Mesodermal cell (in vitro differentiated cells): ENCODE measurements at regions not wholly inside any gene's neighbourhood (a gene's known extent, or its start where the extent isn't known, plus 50 kb on each side); places are given as distances from the start of the nearest gene placed in this dataset.
A peak's percentile ranks its signal among the peaks of the same experiment; 100 is the strongest.

ENCODE experiments used
- H3K27ac ChIP-seq: 2 replicates; pipeline ENCODE4 v1.7.0; 2013; ENCODE audit warnings: mild to moderate bottlenecking, low read depth, low read length, moderate library complexity; ENCODE audit not compliant: severe bottlenecking
- H3K36me3 ChIP-seq: 2 replicates; pipeline ENCODE4 v1.7.1; 2013; ENCODE audit warnings: mild to moderate bottlenecking, low read length, moderate library complexity; ENCODE audit not compliant: control insufficient read depth, insufficient read depth
- H3K4me1 ChIP-seq: one replicate; pipeline ENCODE4 v1.7.1; 2013; ENCODE audit warnings: mild to moderate bottlenecking, low read length; ENCODE audit not compliant: insufficient read depth, control insufficient read depth, poor library complexity, severe bottlenecking
- H3K4me3 ChIP-seq: 2 replicates; pipeline ENCODE4 v1.7.0; 2013; ENCODE audit warnings: low read length, control low read depth, mild to moderate bottlenecking; ENCODE audit not compliant: insufficient read depth, poor library complexity, severe bottlenecking; ENCODE audit errors: extremely low read depth
- H3K9me3 ChIP-seq: 2 replicates; pipeline ENCODE4 v1.7.1; 2013; ENCODE audit warnings: mild to moderate bottlenecking, low read length, moderate library complexity; ENCODE audit not compliant: control insufficient read depth
- WGBS, 2 experiments: methylation state at CpG; one replicate each; pipeline ENCODE4 v1.1.5; 2013; ENCODE audit warnings: missing lambda C conversion rate in 2 of 2; ENCODE audit not compliant: insufficient coverage in 2 of 2; 5-methylcytosine and 5-hydroxymethylcytosine counted together

DNA sequence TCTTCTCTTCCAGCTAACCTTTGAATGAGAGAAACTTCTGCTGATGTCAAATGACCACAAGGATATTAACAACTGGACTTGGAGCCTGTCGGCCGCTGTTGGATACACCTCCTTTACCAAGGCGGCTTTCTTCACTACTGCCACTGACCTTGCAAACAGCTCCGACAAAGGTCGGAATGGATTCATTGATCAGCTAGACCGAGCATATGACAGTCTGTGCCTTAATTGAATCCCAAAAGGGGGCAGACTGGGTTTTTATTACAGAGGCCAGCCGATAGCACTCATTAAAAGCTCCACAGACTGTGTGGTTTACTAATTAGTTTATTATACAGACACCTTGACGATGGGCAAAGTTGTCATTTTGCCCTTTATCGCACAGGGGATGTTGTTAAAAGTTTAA is 394.5 kb downstream of the RERGL start:
- Histone ChIP-seq H3K9me3 (no peaks in the 10 kb centered on the region), H3K27ac (no peak overlapping the region), H3K4me3 (no peak overlapping the region), H3K36me3 (no peaks in the 10 kb centered on the region), H3K4me1 (no peaks in the 10 kb centered on the region)
- WGBS, 2 experiments, result 88 to 95% methylated on average over 6 to 9 of the region's 9 CpGs

DNA sequence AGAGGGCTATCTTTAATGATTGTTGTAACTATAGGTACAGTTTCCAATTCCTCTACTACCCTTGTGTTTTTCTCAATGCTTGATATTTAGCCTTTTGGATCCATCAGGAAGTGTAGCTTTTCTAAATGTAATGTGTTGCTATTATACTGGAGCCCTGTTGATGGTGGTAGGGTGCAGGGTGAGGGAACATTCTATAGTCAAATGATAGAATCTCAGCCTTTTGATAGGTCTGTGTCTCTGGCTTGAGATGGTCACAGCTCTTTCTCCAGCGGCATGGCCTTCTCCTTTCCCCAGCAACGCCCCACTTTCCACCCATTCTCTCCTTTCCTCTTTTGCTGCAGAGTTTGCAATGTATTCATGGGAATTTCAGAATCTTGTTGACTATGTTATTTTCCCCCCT is 398.6 kb downstream of the RERGL start:
- H3K36me3 ChIP-seq, result no peaks in the 10 kb centered on the region
- H3K4me1 ChIP-seq, result no peaks in the 10 kb centered on the region
- H3K4me3 ChIP-seq, result no peak overlapping the region
- H3K9me3 ChIP-seq, result no peaks in the 10 kb centered on the region
- no peak overlapping the region for H3K27ac ChIP-seq
- no CpG with 5 or more reads among the region's 2 CpGs for WGBS, 2 experiments

DNA sequence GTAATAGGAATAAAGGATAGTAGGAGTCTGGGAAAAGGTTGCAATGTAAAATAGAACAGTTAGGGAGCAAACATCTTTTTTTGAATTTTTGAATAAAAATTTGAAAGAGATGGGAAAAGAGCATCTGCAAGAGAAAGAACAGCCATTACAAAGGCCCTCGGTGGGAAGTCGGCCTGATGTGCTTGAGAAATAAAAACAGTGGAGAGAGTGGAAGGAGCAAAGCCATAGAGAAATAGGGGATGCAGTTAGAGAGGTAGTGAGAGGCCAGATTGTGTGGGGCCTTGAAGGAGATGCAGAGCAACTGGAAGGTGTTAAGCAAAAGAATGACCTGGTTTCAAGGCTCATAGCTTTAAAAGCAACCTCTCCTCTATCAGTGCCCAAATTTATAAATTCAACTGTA is 409.8 kb downstream of the RERGL start:
- Histone ChIP-seq H3K4me1 (no peaks in the 10 kb centered on the region), H3K9me3 (no peaks in the 10 kb centered on the region), H3K36me3 (no peaks in the 10 kb centered on the region), H3K27ac (no peak overlapping the region), H3K4me3 (no peak overlapping the region)
- 15 to 17% methylated on average over 2 of the region's 2 CpGs for WGBS, 2 experiments

DNA sequence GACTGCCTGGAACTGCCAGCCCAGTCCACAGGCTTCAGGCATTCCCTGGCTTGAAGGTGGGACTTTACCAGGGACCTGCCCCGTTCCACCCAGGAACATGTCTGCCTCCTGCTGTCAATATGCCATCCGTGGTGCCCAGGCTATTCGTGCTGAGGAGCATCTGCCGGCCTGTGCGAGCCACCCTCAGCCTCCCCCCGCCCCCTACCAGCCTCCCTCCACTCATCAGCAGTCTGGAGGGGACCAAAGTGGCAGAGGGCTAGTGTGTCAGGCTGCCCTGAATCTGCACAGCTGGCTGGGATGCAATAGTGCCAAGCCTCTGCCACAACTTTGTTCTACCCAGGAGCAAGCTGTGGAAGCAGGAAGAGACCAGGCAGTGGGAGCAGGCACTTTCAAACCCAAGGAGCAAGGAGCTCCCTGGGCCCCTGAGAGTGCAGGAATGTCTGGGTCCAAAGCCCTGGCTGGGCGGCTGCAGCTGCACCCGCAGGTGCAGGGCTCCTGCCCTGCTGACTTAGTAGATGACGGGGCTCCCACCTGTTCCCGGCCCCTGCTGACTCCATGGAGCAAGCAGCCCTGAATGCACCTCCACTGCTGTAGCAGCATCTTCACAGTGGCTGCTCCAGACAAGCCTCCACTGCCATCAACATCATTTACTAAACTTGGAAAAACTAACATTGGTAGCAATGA is 423.2 kb downstream of the RERGL start:
- H3K4me1 ChIP-seq, result no peaks in the 10 kb centered on the region
- H3K9me3 ChIP-seq, result no peaks in the 10 kb centered on the region
- no peaks in the 10 kb centered on the region for H3K36me3 ChIP-seq
- no peak overlapping the region for H3K27ac ChIP-seq
- 86 to 88% methylated on average over 6 to 7 of the region's 10 CpGs for WGBS, 2 experiments
- H3K4me3 ChIP-seq, result no peak overlapping the region

DNA sequence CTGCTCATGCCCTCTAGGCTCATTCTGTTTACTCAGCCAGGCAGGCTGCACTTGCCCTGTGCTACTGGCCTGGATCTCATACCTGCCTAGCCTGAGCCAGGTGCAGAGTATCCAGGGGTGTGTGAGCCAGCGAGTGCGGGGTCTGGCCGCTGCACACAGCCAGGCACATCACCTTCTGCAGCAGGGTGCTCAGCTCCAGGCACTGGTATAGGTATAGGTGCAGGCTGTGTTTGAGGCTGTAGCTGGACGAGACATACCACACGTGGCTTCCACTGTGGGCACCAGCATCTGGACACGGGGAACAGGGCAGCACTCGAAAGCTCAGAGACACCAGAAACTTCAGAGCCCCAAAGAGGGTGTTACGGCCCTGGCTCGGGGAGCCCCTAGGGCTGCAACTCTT is 424.2 kb downstream of the RERGL start:
- Histone ChIP-seq H3K27ac (no peak overlapping the region), H3K9me3 (no peaks in the 10 kb centered on the region), H3K4me3 (no peak overlapping the region), H3K36me3 (no peaks in the 10 kb centered on the region), H3K4me1 (no peaks in the 10 kb centered on the region)
- WGBS, 2 experiments, result 76 to 97% methylated on average over 8 to 9 of the region's 9 CpGs

DNA sequence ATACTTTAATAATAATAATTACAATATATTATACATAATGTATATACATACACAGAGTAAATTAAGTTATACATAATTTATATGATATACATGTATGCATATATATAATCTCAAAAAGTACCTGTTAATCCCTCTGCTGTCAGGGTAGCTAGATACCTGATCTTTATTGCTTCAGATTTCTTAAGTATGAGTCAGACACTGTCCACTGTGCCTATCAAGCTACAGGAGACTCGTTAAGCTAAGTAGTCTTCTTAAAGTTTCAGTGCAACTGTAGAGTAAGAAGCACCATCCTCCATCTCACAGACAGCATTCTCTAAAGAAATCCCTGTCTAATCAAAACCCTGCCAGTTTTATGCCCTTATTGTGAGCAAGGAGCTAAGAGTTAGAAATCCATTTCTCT is 428.7 kb downstream of the RERGL start:
- no peaks in the 10 kb centered on the region for H3K4me1 ChIP-seq
- no peaks in the 10 kb centered on the region for H3K36me3 ChIP-seq
- no peaks in the 10 kb centered on the region for H3K9me3 ChIP-seq
- H3K4me3 ChIP-seq, result no peak overlapping the region
- WGBS, 2 experiments, result no CpG with 5 or more reads among the region's 1 CpG
- H3K27ac ChIP-seq, result no peak overlapping the region

DNA sequence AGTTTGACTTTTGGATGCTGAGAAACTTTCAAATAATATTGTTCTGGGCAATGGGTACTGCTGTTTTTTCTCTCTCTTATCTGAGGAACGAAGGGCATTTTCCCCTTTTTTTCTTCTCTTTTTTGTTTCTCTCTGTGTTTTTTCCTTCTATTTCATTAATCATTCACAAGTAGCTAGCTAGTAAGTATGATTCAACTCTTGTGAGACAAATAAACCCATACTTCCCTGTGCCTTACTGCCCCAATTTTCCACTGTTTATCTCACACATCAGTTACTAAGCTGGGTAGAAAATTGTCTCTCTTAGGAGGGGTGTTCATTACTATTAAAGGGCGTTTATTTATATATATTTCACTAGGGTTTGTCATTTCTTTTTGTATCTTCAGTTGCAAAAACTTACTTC is 437.6 kb downstream of the RERGL start:
- no CpG with 5 or more reads among the region's 2 CpGs for WGBS, 2 experiments
- Histone ChIP-seq H3K4me3 (no peak overlapping the region), H3K36me3 (no peaks in the 10 kb centered on the region), H3K4me1 (no peaks in the 10 kb centered on the region), H3K27ac (no peak overlapping the region), H3K9me3 (no peaks in the 10 kb centered on the region)

DNA sequence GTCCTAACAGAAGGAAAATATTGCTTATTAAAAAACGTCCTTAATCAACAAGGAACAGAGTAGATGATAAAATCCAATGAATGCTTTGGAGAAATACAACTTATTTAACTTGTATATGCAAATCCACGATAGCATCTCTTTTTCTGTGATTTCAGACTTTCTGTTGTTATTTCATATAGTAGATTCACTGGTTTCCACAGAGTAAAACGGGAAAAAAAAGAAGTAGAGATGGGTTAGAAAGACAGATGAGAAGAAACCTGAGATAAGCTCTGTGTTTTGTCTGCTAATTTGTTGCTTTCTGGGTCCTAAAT is 447.7 kb downstream of the RERGL start:
- 0% methylated on average over 1 of the region's 3 CpGs; no CpG with 5 or more reads in 1 of the 2 experiments for WGBS, 2 experiments
- H3K4me3 ChIP-seq, result no peak overlapping the region
- H3K27ac ChIP-seq, result no peak overlapping the region

DNA sequence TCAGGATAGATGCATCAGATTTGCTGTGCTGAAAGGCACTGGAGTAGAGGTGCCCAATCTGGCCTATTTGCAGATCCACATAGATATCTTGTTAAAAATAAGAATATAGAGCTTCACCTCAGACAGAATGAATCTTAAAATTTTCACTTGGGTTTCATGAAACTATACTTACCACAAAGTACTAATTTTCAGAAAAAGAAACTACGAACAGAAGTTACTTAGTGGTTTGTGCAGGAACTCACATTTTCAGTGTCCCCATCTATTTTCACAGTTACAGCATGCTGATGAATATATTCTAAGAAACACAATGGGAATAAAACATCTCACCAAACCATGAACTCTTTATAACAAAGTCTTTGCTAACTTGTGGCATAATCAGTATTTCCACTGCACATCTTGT is 449.4 kb downstream of the RERGL start:
- WGBS, 2 experiments, result 100% methylated on average over 1 of the region's 1 CpG; no CpG with 5 or more reads in 1 of the 2 experiments
- Histone ChIP-seq H3K36me3 (no peaks in the 10 kb centered on the region), H3K27ac (no peak overlapping the region), H3K9me3 (no peaks in the 10 kb centered on the region), H3K4me1 (no peaks in the 10 kb centered on the region), H3K4me3 (no peak overlapping the region)

More for the DNA sequence above, 447.7 kb downstream of the RERGL start:
- H3K4me1 ChIP-seq, result no peaks in the 10 kb centered on the region
- H3K36me3 ChIP-seq, result no peaks in the 10 kb centered on the region
- H3K9me3 ChIP-seq, result no peaks in the 10 kb centered on the region

DNA sequence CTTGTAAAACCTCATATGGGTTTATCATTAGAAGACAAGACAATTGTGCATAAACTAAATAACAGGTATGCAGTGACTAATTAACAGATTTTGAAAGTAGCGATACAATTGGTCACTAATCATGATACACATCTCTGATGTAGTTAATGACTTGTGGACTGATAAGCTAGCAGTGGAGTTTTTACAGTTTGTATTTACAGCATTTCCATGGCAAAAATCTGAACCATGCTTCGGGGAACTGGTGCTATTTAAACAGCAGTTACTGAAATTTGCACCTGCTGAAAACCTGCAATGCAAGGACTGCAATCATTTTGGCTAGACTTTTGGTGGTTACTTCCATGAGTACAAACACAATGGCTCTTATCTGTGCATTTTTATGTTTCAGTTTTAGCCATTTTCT is 471.2 kb downstream of the RERGL start:
- H3K27ac ChIP-seq, result no peak overlapping the region
- no peaks in the 10 kb centered on the region for H3K9me3 ChIP-seq
- no peaks in the 10 kb centered on the region for H3K4me1 ChIP-seq
- WGBS, 2 experiments, result 86 to 92% methylated on average over 1 of the region's 2 CpGs
- no peaks in the 10 kb centered on the region for H3K36me3 ChIP-seq
- H3K4me3 ChIP-seq, result no peak overlapping the region

DNA sequence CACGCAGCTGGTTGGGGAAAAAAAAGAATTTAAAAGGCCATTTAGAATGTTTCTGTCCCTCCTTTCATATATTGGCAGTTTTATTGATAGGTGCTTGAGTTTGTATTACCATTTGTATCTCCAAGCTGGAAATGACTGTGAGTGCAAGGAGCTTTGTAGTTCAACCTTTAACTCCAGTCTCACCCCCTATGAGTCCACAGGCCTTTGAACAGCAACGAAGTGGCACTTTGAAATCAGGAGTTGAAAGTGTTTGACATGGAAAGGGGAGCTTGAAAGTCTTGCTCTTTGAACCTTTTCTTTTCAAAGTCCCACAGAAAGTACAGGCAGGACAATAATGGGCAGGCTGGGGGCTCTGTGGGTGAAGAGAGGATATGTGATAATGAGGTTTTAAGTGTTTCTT is 480.3 kb downstream of the RERGL start:
- Histone ChIP-seq H3K9me3 (no peaks in the 10 kb centered on the region), H3K36me3 (no peaks in the 10 kb centered on the region), H3K27ac (peak overlapping the region; percentile 59), H3K4me1 (peaks cover 6% of the 10 kb centered on the region), H3K4me3 (no peak overlapping the region)
- no CpG with 5 or more reads among the region's 2 CpGs for WGBS, 2 experiments
